WTC11 (cell line): ENCODE measurements at regions not wholly inside any gene's neighbourhood (a gene's known extent, or its start where the extent isn't known, plus 50 kb on each side); places are given as distances from the start of the nearest gene placed in this dataset.

Experiments
- ATAC-seq: fragments of 200-7000 bp; cut with Tn5 transposase; 2 replicates; pipeline ENCODE4 v1.10.0; 2021; ENCODE audit warnings: mild to moderate bottlenecking, moderate library complexity
- CTCF ChIA-PET: fragments of 300-600 bp; sonication (Branson Sonifier 250); formaldehyde crosslinking; loops from one replicate; lab custom pipeline; 2021; ENCODE audit warnings: antibody characterized with exemption; lab: Charles Lee
- POLR2A ChIA-PET: fragments of 350-600 bp; sonication (Branson Sonifier 250); formaldehyde crosslinking; loops from one replicate; lab custom pipeline; 2021; ENCODE audit warnings: antibody characterized with exemption; lab: Charles Lee
- DNase-seq: peaks from one replicate; pipeline ENCODE4 v3.0.0; 2021; ENCODE audit warnings: low spot score
- H3K27ac Mint-ChIP-seq: 2 replicates; pipeline ENCODE4 v1.8.0; 2021; ENCODE audit warnings: mixed read lengths
- H3K27me3 Mint-ChIP-seq: 2 replicates; pipeline ENCODE4 v1.8.0; 2021; ENCODE audit warnings: low read depth, mild to moderate bottlenecking, moderate library complexity, mixed read lengths
- H3K36me3 Mint-ChIP-seq: 2 replicates; pipeline ENCODE4 v1.8.0; 2021; ENCODE audit warnings: mixed read lengths
- H3K4me1 Mint-ChIP-seq: 2 replicates; pipeline ENCODE4 v1.8.0; 2022; ENCODE audit warnings: mixed read lengths
- H3K4me3 Mint-ChIP-seq: 2 replicates; pipeline ENCODE4 v1.8.0; 2021; ENCODE audit warnings: mild to moderate bottlenecking, moderate library complexity, mixed read lengths
- H3K9me3 Mint-ChIP-seq: 2 replicates; pipeline ENCODE4 v1.8.0; 2021; ENCODE audit warnings: mixed read lengths
- ATF1 ChIP-seq: sonication (generic); formaldehyde crosslinking; IDR thresholded peaks from 2 replicates; pipeline ENCODE4 v1.8.1; 2023; ENCODE audit warnings: mild to moderate bottlenecking, moderate library complexity, missing genetic modification reagents
- CREB1 ChIP-seq: sonication (generic); formaldehyde crosslinking; IDR thresholded peaks from 2 replicates; pipeline ENCODE4 v1.8.0; 2023; ENCODE audit warnings: mild to moderate bottlenecking, missing genetic modification reagents
- GABPB1 ChIP-seq: sonication (generic); formaldehyde crosslinking; IDR thresholded peaks from 2 replicates; pipeline ENCODE4 v1.8.1; 2023; ENCODE audit warnings: mild to moderate bottlenecking, missing genetic modification reagents
- GTF2I ChIP-seq: fragments of 250-450 bp; sonication (Bioruptor Pico); conservative IDR thresholded peaks from 2 replicates; pipeline ENCODE4 v1.4.0; 2021; ENCODE audit warnings: mild to moderate bottlenecking
- JUN ChIP-seq: sonication (generic); formaldehyde crosslinking; IDR thresholded peaks from 2 replicates; pipeline ENCODE4 v1.8.0; 2023; ENCODE audit warnings: mild to moderate bottlenecking, missing genetic modification reagents
- NR3C1 ChIP-seq: sonication (generic); formaldehyde crosslinking; conservative IDR thresholded peaks from 2 replicates; pipeline ENCODE4 v1.8.1; 2023; ENCODE audit warnings: low read depth, mild to moderate bottlenecking, missing genetic modification reagents
- RELA ChIP-seq: sonication (generic); formaldehyde crosslinking; IDR thresholded peaks from 2 replicates; pipeline ENCODE4 v1.8.1; 2022; ENCODE audit warnings: missing genetic modification reagents, mild to moderate bottlenecking, borderline replicate concordance
- SOX15 ChIP-seq: fragments of 250-450 bp; sonication (Bioruptor Pico); IDR thresholded peaks from 2 replicates; pipeline ENCODE4 v1.9.0; 2021; ENCODE audit warnings: mild to moderate bottlenecking
- SP1 ChIP-seq: sonication (generic); formaldehyde crosslinking; conservative IDR thresholded peaks from 2 replicates; pipeline ENCODE4 v1.8.1; 2022; ENCODE audit warnings: missing genetic modification reagents
- TEAD4 ChIP-seq: sonication (generic); formaldehyde crosslinking; IDR thresholded peaks from 2 replicates; pipeline ENCODE4 v1.8.0; 2022; ENCODE audit warnings: mild to moderate bottlenecking, missing genetic modification reagents
- ZNF423 ChIP-seq: fragments of 250-450 bp; sonication (Bioruptor Pico); IDR thresholded peaks from 2 replicates; pipeline ENCODE4 v2.1.2; 2022; ENCODE audit warnings: mild to moderate bottlenecking, moderate library complexity
- ZNF671 ChIP-seq: fragments of 250-450 bp; sonication (Bioruptor Pico); IDR thresholded peaks from 2 replicates; pipeline ENCODE4 v1.8.0; 2021; ENCODE audit warnings: mild to moderate bottlenecking
- TF ChIP-seq, protein P1 (sequence below): fragments of 250-450 bp; sonication (Bioruptor Pico); IDR thresholded peaks from 2 replicates; pipeline ENCODE4 v1.9.0; 2021; ENCODE audit warnings: mild to moderate bottlenecking
- TF ChIP-seq, protein P2 (sequence below): sonication (generic); formaldehyde crosslinking; IDR thresholded peaks from 2 replicates; pipeline ENCODE4 v1.8.0; 2022; ENCODE audit warnings: mild to moderate bottlenecking, missing genetic modification reagents
- TF ChIP-seq, protein P3 (sequence below): fragments of 250-450 bp; sonication (Bioruptor Pico); IDR thresholded peaks from 2 replicates; pipeline ENCODE4 v2.1.2; 2022; ENCODE audit warnings: mild to moderate bottlenecking, moderate library complexity
- TF ChIP-seq, protein P4 (sequence below): sonication (generic); formaldehyde crosslinking; IDR thresholded peaks from 2 replicates; pipeline ENCODE4 v1.8.1; 2022; ENCODE audit warnings: mild to moderate bottlenecking, moderate library complexity, missing genetic modification reagents
- TF ChIP-seq, protein P5 (sequence below): sonication (generic); formaldehyde crosslinking; IDR thresholded peaks from 2 replicates; pipeline ENCODE4 v1.8.0; 2022; ENCODE audit warnings: mild to moderate bottlenecking, missing genetic modification reagents
- TF ChIP-seq, protein P6 (sequence below): sonication (generic); formaldehyde crosslinking; IDR thresholded peaks from 2 replicates; pipeline ENCODE4 v1.8.0; 2023; ENCODE audit warnings: missing genetic modification reagents
- TF ChIP-seq, protein P7 (sequence below): sonication (generic); formaldehyde crosslinking; IDR thresholded peaks from 2 replicates; pipeline ENCODE4 v1.8.0; 2022; ENCODE audit warnings: mild to moderate bottlenecking, missing genetic modification reagents
- TF ChIP-seq, protein P8 (sequence below): fragments of 250-450 bp; sonication (Bioruptor Pico); IDR thresholded peaks from 2 replicates; pipeline ENCODE4 v1.9.0; 2021; ENCODE audit warnings: mild to moderate bottlenecking
- TF ChIP-seq, protein P9 (sequence below): sonication (generic); formaldehyde crosslinking; IDR thresholded peaks from 2 replicates; pipeline ENCODE4 v1.8.1; 2023; ENCODE audit warnings: mild to moderate bottlenecking, missing genetic modification reagents, moderate library complexity

DNA sequence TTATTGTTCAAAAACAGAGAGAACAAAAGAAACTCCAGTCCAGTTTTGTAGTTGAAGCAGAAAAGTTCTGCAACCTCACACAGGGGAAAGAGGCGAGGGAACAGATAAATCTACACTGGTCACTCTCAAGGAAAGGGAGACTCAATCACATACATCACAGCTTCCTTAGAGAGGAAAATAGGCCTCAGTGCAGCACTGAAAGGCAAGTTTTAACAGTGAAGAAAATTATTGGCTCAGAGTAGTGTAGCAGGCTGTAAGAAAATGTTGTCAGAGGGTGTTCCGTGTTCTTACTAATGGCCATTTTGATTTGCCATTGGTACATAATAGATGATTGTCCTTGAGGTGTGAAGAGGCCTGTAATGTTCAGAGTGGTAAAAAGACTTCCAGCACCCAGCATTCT lies 530.0 kb upstream of the CDH6 start (continued):
- TF ChIP-seq, protein P1, sequence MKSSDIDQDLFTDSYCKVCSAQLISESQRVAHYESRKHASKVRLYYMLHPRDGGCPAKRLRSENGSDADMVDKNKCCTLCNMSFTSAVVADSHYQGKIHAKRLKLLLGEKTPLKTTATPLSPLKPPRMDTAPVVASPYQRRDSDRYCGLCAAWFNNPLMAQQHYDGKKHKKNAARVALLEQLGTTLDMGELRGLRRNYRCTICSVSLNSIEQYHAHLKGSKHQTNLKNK = no peak
- no peak for TF ChIP-seq SP1 (CRISPR knock-in tag)
- TF ChIP-seq, protein P2, sequence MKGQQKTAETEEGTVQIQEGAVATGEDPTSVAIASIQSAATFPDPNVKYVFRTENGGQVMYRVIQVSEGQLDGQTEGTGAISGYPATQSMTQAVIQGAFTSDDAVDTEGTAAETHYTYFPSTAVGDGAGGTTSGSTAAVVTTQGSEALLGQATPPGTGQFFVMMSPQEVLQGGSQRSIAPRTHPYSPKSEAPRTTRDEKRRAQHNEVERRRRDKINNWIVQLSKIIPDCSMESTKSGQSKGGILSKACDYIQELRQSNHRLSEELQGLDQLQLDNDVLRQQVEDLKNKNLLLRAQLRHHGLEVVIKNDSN (CRISPR knock-in tag) = no peak
- TF ChIP-seq SOX15 (CRISPR knock-in tag) = no peak

DNA sequence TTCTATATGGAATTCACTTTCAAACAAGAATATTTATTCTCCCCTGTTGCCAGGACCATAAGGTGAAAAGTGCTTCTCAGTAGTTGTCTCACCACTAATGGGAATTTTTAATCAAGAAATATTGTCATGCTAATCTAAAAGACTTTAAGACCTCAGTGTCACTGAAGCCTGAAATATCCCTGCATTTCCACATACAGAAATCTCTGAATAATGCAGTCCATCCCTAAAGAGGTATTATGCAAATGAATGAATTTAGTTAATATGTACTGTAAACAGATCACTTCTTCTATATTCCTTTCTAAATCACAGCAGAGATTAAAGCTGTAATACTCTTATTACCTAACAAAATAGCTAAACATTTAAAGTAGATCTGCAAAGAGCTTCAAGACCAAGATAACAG lies 531.1 kb upstream of the CDH6 start:
- Mint-ChIP-seq H3K36me3 (peaks cover 5% of the 10 kb centered on the region; the same call in 1 of the 2 replicates), H3K27ac (no peak overlapping the region), H3K9me3 (peaks cover 13% of the 10 kb centered on the region), H3K4me1 (peaks cover 27% of the 10 kb centered on the region), H3K4me3 (no peak overlapping the region), H3K27me3 (no peaks in the 10 kb centered on the region)
- DNase-seq (no peak), ATAC-seq (no peak)
- POLR2A ChIA-PET = no interaction called here
- TF ChIP-seq CREB1 (CRISPR knock-in tag) (no peak), JUN (CRISPR knock-in tag) (no peak), ZNF671 (CRISPR knock-in tag) (no peak), NR3C1 (CRISPR knock-in tag) (no peak), TEAD4 (no peak)
- TF ChIP-seq, protein P2 (CRISPR knock-in tag) = no peak
- TF ChIP-seq, protein P3, sequence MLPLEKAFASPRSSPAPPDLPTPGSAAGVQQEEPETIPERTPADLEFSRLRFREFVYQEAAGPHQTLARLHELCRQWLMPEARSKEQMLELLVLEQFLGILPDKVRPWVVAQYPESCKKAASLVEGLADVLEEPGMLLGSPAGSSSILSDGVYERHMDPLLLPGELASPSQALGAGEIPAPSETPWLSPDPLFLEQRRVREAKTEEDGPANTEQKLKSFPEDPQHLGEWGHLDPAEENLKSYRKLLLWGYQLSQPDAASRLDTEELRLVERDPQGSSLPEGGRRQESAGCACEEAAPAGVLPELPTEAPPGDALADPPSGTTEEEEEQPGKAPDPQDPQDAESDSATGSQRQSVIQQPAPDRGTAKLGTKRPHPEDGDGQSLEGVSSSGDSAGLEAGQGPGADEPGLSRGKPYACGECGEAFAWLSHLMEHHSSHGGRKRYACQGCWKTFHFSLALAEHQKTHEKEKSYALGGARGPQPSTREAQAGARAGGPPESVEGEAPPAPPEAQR (CRISPR knock-in tag) = no peak
- TF ChIP-seq, protein P4, sequence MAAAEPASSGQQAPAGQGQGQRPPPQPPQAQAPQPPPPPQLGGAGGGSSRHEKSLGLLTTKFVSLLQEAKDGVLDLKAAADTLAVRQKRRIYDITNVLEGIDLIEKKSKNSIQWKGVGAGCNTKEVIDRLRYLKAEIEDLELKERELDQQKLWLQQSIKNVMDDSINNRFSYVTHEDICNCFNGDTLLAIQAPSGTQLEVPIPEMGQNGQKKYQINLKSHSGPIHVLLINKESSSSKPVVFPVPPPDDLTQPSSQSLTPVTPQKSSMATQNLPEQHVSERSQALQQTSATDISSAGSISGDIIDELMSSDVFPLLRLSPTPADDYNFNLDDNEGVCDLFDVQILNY (CRISPR knock-in tag) = no peak
- CTCF ChIA-PET = no interaction called here

DNA sequence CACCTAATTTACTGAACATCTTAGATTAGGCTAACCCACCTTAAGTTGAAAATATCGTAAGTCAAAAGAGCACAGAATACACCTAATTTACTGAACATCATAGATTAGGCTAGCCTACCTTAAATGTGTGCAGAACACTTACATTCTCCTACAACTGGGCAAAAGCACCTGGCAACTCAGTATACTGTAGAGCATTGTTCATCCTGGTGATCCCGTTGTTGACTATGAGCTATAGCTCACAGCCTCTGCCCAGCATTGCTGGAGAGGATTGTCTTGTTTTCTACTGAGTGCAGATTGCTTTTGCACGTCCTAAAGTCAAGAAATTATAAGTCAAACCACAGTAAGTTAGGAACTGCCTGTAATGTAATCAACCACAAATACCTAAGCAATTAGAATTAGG lies 531.8 kb upstream of the CDH6 start:
- no peak overlapping the region for H3K4me3 Mint-ChIP-seq
- 0 out of 2 replicates have a peak, but pooled peaks have one; percentile 43 for ATAC-seq
- no peak for DNase-seq
- H3K4me1 Mint-ChIP-seq = peaks cover 27% of the 10 kb centered on the region
- ChIA-PET CTCF (no interaction called here), POLR2A (no interaction called here)
- H3K36me3 Mint-ChIP-seq = peaks cover 5% of the 10 kb centered on the region; the same call in 1 of the 2 replicates
- peaks cover 13% of the 10 kb centered on the region for H3K9me3 Mint-ChIP-seq
- H3K27ac Mint-ChIP-seq = no peak overlapping the region
- no peaks in the 10 kb centered on the region for H3K27me3 Mint-ChIP-seq
- no peak for TF ChIP-seq ZNF423 (CRISPR knock-in tag)
- TF ChIP-seq ATF1 (CRISPR knock-in tag) = no peak
- TF ChIP-seq, protein P1 = no peak
- TF ChIP-seq, protein P5, sequence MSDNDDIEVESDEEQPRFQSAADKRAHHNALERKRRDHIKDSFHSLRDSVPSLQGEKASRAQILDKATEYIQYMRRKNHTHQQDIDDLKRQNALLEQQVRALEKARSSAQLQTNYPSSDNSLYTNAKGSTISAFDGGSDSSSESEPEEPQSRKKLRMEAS (CRISPR knock-in tag) = no peak
- TF ChIP-seq, protein P6, sequence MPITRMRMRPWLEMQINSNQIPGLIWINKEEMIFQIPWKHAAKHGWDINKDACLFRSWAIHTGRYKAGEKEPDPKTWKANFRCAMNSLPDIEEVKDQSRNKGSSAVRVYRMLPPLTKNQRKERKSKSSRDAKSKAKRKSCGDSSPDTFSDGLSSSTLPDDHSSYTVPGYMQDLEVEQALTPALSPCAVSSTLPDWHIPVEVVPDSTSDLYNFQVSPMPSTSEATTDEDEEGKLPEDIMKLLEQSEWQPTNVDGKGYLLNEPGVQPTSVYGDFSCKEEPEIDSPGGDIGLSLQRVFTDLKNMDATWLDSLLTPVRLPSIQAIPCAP (CRISPR knock-in tag) = no peak
- no peak for TF ChIP-seq SOX15 (CRISPR knock-in tag)
- no peak for TF ChIP-seq GABPB1 (CRISPR knock-in tag)
- no peak for TF ChIP-seq CREB1 (CRISPR knock-in tag)
- TF ChIP-seq, protein P7, sequence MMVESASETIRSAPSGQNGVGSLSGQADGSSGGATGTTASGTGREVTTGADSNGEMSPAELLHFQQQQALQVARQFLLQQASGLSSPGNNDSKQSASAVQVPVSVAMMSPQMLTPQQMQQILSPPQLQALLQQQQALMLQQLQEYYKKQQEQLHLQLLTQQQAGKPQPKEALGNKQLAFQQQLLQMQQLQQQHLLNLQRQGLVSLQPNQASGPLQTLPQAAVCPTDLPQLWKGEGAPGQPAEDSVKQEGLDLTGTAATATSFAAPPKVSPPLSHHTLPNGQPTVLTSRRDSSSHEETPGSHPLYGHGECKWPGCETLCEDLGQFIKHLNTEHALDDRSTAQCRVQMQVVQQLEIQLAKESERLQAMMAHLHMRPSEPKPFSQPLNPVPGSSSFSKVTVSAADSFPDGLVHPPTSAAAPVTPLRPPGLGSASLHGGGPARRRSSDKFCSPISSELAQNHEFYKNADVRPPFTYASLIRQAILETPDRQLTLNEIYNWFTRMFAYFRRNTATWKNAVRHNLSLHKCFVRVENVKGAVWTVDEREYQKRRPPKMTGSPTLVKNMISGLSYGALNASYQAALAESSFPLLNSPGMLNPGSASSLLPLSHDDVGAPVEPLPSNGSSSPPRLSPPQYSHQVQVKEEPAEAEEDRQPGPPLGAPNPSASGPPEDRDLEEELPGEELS (CRISPR knock-in tag) = no peak
- TF ChIP-seq, protein P8, sequence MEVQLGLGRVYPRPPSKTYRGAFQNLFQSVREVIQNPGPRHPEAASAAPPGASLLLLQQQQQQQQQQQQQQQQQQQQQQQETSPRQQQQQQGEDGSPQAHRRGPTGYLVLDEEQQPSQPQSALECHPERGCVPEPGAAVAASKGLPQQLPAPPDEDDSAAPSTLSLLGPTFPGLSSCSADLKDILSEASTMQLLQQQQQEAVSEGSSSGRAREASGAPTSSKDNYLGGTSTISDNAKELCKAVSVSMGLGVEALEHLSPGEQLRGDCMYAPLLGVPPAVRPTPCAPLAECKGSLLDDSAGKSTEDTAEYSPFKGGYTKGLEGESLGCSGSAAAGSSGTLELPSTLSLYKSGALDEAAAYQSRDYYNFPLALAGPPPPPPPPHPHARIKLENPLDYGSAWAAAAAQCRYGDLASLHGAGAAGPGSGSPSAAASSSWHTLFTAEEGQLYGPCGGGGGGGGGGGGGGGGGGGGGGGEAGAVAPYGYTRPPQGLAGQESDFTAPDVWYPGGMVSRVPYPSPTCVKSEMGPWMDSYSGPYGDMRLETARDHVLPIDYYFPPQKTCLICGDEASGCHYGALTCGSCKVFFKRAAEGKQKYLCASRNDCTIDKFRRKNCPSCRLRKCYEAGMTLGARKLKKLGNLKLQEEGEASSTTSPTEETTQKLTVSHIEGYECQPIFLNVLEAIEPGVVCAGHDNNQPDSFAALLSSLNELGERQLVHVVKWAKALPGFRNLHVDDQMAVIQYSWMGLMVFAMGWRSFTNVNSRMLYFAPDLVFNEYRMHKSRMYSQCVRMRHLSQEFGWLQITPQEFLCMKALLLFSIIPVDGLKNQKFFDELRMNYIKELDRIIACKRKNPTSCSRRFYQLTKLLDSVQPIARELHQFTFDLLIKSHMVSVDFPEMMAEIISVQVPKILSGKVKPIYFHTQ (CRISPR knock-in tag) = no peak
- no peak for TF ChIP-seq GTF2I (CRISPR knock-in tag)
- TF ChIP-seq, protein P9, sequence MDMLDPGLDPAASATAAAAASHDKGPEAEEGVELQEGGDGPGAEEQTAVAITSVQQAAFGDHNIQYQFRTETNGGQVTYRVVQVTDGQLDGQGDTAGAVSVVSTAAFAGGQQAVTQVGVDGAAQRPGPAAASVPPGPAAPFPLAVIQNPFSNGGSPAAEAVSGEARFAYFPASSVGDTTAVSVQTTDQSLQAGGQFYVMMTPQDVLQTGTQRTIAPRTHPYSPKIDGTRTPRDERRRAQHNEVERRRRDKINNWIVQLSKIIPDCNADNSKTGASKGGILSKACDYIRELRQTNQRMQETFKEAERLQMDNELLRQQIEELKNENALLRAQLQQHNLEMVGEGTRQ (CRISPR knock-in tag) = no peak
- TF ChIP-seq RELA (CRISPR knock-in tag) = no peak
